Loucy (cell line): ENCODE measurements at regions not wholly inside any gene's neighbourhood (a gene's known extent, or its start where the extent isn't known, plus 50 kb on each side); places are given as distances from the start of the nearest gene placed in this dataset.

ENCODE experiments used
- EZH2phosphoT487 ChIP-seq: fragments of 200-600 bp; IDR thresholded peaks from 2 replicates; pipeline ENCODE4 v1.6.1; 2018; ENCODE audit warnings: antibody characterized with exemption, mild to moderate bottlenecking, moderate library complexity, borderline replicate concordance
- TF ChIP-seq, protein P1 (sequence below): fragments of 200-600 bp; sonication (generic); conservative IDR thresholded peaks from 2 replicates; pipeline ENCODE4 v1.5.1; 2014; ENCODE audit warnings: mild to moderate bottlenecking, antibody characterized with exemption, low read length

DNA sequence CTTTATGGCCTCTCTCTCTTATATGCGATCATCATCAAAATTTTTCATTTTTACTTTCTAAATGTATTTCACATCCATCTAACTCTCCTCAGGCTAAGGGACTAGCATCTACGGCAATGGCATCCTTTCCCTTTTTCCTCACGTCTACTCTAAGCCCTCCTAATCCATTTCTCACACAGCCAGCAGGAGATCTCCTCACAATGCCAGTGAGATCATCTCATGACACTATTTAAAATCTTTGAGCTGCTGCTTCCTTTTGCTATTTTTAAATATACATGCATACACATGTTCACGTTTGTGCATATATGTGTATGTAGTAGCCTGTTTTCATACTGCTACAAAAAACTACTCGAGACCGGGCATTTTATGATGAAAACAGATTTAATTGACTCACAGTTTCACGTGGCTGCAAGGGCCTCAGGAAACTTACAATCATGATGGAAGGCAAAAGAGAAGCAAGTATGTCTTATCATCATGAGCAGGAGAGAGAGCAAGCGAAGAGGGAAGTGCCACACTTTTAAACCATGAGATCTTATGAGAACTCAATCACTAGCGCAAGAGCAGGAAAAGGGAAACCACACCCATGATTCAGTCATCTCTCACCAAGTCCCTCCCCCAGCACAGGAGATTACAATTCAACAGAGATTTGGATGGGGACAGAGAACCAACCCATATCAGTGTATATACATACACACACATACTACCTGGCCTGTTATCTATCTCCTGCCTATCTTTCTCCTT, 599.2 kb upstream of the ROBO1 start:
- TF ChIP-seq, protein P1, sequence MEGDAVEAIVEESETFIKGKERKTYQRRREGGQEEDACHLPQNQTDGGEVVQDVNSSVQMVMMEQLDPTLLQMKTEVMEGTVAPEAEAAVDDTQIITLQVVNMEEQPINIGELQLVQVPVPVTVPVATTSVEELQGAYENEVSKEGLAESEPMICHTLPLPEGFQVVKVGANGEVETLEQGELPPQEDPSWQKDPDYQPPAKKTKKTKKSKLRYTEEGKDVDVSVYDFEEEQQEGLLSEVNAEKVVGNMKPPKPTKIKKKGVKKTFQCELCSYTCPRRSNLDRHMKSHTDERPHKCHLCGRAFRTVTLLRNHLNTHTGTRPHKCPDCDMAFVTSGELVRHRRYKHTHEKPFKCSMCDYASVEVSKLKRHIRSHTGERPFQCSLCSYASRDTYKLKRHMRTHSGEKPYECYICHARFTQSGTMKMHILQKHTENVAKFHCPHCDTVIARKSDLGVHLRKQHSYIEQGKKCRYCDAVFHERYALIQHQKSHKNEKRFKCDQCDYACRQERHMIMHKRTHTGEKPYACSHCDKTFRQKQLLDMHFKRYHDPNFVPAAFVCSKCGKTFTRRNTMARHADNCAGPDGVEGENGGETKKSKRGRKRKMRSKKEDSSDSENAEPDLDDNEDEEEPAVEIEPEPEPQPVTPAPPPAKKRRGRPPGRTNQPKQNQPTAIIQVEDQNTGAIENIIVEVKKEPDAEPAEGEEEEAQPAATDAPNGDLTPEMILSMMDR, result no peak
- TF ChIP-seq EZH2phosphoT487, result no peak
